ENCODE measurements at regions not wholly inside any gene's neighbourhood (a gene's known extent, or its start where the extent isn't known, plus 50 kb on each side); places are given as distances from the start of the nearest gene placed in this dataset.

- no peak overlapping the region for H2AFZ ChIP-seq
- H3K9me3 ChIP-seq (ENCODE audit: control insufficient read depth, low read length): no peaks in the 10 kb centered on the region
- H3K4me1 ChIP-seq: no peaks in the 10 kb centered on the region
- H3K9ac ChIP-seq: no peak overlapping the region
- no peak for TF ChIP-seq CTCF (IDR thresholded peaks at IDR 0.05)
- H3K79me2 ChIP-seq: no peaks in the 10 kb centered on the region
- H3K27ac ChIP-seq: no peak overlapping the region
- no peaks in the 10 kb centered on the region for H3K36me3 ChIP-seq (ENCODE audit: control insufficient read depth, insufficient read depth, low read length)
- H3K4me3 ChIP-seq (ENCODE audit: low read depth, low read length): no peak overlapping the region
- no peaks in the 10 kb centered on the region for H3K27me3 ChIP-seq (ENCODE audit: control insufficient read depth, insufficient read depth, low read length)
- no peak overlapping the region for H3K4me2 ChIP-seq (ENCODE audit: low read length)
These were observed 334.7 kb downstream of the OMA1 start for GRCh38 chr1:58211869-58212268.

- TF ChIP-seq CTCF (IDR thresholded peaks at IDR 0.05): no peak
- Histone ChIP-seq H3K9me3 (ENCODE audit: control insufficient read depth, low read length) (no peaks in the 10 kb centered on the region), H3K79me2 (no peaks in the 10 kb centered on the region)
These were observed 337.0 kb downstream of the OMA1 start for GRCh38 chr1:58209575-58209974.

GRCh38 chr1:58206749-58207148 is 339.8 kb downstream of the OMA1 start:
- Histone ChIP-seq H3K4me1 (no peaks in the 10 kb centered on the region), H3K4me2 (ENCODE audit: low read length) (no peak overlapping the region), H3K79me2 (no peaks in the 10 kb centered on the region), H3K27me3 (ENCODE audit: control insufficient read depth, insufficient read depth, low read length) (no peaks in the 10 kb centered on the region), H3K36me3 (ENCODE audit: control insufficient read depth, insufficient read depth, low read length) (no peaks in the 10 kb centered on the region), H3K27ac (no peak overlapping the region), H3K9me3 (ENCODE audit: control insufficient read depth, low read length) (no peaks in the 10 kb centered on the region), H3K9ac (no peak overlapping the region), H2AFZ (no peak overlapping the region), H3K4me3 (ENCODE audit: low read depth, low read length) (no peak overlapping the region)
- TF ChIP-seq CTCF (IDR thresholded peaks at IDR 0.05): no peak

More at GRCh38 chr1:58209575-58209974, 337.0 kb downstream of the OMA1 start:
- Histone ChIP-seq H3K27ac (no peak overlapping the region), H3K4me1 (no peaks in the 10 kb centered on the region), H3K4me3 (ENCODE audit: low read depth, low read length) (no peak overlapping the region), H3K9ac (no peak overlapping the region), H3K4me2 (ENCODE audit: low read length) (no peak overlapping the region), H3K36me3 (ENCODE audit: control insufficient read depth, insufficient read depth, low read length) (no peaks in the 10 kb centered on the region), H2AFZ (no peak overlapping the region), H3K27me3 (ENCODE audit: control insufficient read depth, insufficient read depth, low read length) (no peaks in the 10 kb centered on the region)

- Histone ChIP-seq H3K4me3 (ENCODE audit: low read depth, low read length) (no peak overlapping the region), H3K4me1 (no peaks in the 10 kb centered on the region), H3K9me3 (ENCODE audit: control insufficient read depth, low read length) (no peaks in the 10 kb centered on the region), H3K79me2 (no peaks in the 10 kb centered on the region), H3K27ac (no peak overlapping the region), H3K4me2 (ENCODE audit: low read length) (no peak overlapping the region), H3K27me3 (ENCODE audit: control insufficient read depth, insufficient read depth, low read length) (no peaks in the 10 kb centered on the region), H3K9ac (no peak overlapping the region), H3K36me3 (ENCODE audit: control insufficient read depth, insufficient read depth, low read length) (no peaks in the 10 kb centered on the region), H2AFZ (no peak overlapping the region)
- TF ChIP-seq CTCF (IDR thresholded peaks at IDR 0.05): no peak
These were observed 342.2 kb downstream of the OMA1 start for GRCh38 chr1:58204284-58204683.

- Histone ChIP-seq H3K27ac (no peak overlapping the region), H3K4me2 (ENCODE audit: low read length) (no peak overlapping the region), H3K27me3 (ENCODE audit: control insufficient read depth, insufficient read depth, low read length) (no peaks in the 10 kb centered on the region), H2AFZ (no peak overlapping the region), H3K4me1 (no peaks in the 10 kb centered on the region), H3K9ac (no peak overlapping the region), H3K4me3 (ENCODE audit: low read depth, low read length) (no peak overlapping the region), H3K9me3 (ENCODE audit: control insufficient read depth, low read length) (no peaks in the 10 kb centered on the region), H3K79me2 (no peaks in the 10 kb centered on the region), H3K36me3 (ENCODE audit: control insufficient read depth, insufficient read depth, low read length) (no peaks in the 10 kb centered on the region)
- no peak for TF ChIP-seq CTCF (IDR thresholded peaks at IDR 0.05)
These were observed 344.9 kb downstream of the OMA1 start for GRCh38 chr1:58201492-58202106.

Measured in parathyroid adenoma (tissue), 2 donors.